AG09309 (cell line): ENCODE measurements at regions not wholly inside any gene's neighbourhood (a gene's known extent, or its start where the extent isn't known, plus 50 kb on each side); places are given as distances from the start of the nearest gene placed in this dataset.

ENCODE experiments used
- DNase-seq: peaks from one replicate; pipeline ENCODE4 v3.0.0-alpha.2; 2010; ENCODE audit warnings: low read depth
- H3K4me3 ChIP-seq: 2 replicates; pipeline ENCODE4 v1.5.1; 2011; ENCODE audit warnings: mild to moderate bottlenecking, low read depth, low read length, moderate library complexity; ENCODE audit not compliant: control insufficient read depth
- TF ChIP-seq, protein P1 (sequence below): IDR thresholded peaks from 2 replicates; pipeline ENCODE4 v1.5.1; 2011; ENCODE audit warnings: mild to moderate bottlenecking, low read depth, low read length, inconsistent platforms; ENCODE audit not compliant: insufficient read depth, control insufficient read depth; ENCODE audit errors: missing control alignments

DNA sequence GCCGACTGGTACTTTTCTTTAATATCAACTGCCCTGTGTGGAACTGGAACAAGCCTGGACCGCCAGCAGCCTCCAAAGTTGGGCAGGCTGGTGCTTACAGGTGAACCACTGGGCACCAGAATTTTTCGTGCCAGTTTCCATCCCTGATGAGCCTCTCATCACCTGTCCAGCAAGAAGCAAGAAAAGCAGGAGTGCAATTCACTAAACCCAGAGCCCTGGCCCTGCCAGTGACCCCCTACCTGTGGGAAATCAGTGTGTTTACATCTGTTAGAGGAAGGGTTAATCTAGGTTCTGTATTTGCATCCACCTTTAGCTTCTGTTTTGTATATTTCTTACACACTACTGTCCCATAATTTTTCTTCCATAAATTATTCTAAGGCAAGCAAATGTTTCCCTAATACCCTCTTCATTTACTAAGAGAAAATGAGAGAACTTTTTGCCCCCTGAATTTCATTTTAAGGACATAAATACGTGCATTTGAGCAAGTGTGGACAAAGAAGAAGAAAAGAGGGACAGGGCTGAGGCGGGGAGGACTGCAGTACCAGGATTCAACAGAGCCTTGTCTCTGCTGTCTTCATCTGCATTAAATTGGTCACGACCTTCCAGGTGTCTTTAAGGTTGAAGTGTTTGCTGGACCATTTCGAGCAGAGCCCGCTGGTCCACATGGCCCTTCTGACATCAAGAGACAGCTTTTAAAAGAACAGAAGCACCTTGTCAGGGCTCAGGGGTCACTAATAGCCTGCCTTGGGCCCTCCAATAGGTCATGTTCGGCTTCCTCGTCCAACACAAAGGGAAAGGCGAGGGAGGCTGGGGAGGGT lies 763.1 kb downstream of the BCL11A start:
- TF ChIP-seq, protein P1, sequence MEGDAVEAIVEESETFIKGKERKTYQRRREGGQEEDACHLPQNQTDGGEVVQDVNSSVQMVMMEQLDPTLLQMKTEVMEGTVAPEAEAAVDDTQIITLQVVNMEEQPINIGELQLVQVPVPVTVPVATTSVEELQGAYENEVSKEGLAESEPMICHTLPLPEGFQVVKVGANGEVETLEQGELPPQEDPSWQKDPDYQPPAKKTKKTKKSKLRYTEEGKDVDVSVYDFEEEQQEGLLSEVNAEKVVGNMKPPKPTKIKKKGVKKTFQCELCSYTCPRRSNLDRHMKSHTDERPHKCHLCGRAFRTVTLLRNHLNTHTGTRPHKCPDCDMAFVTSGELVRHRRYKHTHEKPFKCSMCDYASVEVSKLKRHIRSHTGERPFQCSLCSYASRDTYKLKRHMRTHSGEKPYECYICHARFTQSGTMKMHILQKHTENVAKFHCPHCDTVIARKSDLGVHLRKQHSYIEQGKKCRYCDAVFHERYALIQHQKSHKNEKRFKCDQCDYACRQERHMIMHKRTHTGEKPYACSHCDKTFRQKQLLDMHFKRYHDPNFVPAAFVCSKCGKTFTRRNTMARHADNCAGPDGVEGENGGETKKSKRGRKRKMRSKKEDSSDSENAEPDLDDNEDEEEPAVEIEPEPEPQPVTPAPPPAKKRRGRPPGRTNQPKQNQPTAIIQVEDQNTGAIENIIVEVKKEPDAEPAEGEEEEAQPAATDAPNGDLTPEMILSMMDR: no peak
- no peak for DNase-seq
- H3K4me3 ChIP-seq: no peak overlapping the region

DNA sequence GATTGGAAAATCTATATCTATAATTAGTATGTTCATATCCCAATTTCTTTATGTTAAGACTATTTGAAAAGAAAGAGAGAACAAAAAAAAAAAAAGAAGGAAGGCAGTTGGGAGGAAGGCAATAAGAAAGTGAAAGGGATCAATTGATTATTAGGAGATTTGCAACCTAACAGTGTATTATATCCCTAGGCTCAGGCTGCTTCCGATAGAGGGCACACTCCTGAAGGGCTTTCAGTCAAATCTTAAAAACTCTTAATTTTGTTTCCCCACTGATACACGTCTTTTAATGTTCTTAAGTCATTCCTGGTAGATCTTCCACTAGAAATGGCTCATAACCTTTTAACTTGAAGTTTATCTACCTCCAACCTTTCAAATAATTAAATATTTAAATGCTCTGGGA lies 763.9 kb downstream of the BCL11A start:
- DNase-seq: no peak
- H3K4me3 ChIP-seq: no peak overlapping the region
- TF ChIP-seq, protein P1: no peak

DNA sequence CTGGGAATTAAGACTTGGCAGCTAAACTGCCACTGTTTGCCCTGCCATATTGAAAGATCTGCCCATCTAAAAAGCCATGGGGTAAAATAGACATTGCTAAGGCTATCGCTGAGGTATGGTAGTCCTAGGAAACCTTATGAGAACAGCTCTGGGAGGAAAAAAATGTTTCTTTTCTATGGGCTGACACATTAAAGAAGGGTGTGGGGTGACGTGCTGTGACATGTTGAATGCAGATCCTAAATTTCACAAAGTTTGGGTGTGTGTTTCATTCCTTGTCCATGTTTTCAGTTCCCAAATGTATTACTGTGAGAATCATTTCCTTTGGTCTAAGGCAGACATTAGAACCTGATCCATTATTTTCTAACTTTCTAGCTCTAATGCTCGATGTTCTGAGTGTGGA lies 766.4 kb downstream of the BCL11A start:
- no peak overlapping the region for H3K4me3 ChIP-seq
- TF ChIP-seq, protein P1: no peak
- no peak for DNase-seq

DNA sequence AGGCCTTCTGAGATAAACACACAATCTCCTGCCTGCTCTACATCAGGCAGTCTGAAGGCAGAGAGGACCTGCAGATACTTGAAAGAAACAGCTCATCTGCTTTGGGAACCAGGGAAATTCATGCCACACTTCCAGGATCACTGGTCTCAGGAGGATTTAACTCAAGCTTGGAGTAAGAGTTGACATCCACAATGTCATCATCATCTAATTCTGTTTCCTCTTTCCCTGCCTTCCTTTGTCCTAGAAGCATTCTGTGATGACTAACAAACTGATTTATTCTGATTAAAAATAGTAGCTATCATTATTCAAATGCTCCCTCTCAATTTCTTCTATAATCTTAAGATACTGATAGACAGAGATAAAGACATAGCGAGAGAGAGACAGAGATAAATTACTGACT lies 766.8 kb downstream of the BCL11A start:
- H3K4me3 ChIP-seq: no peak overlapping the region
- no peak for DNase-seq
- TF ChIP-seq, protein P1: no peak

DNA sequence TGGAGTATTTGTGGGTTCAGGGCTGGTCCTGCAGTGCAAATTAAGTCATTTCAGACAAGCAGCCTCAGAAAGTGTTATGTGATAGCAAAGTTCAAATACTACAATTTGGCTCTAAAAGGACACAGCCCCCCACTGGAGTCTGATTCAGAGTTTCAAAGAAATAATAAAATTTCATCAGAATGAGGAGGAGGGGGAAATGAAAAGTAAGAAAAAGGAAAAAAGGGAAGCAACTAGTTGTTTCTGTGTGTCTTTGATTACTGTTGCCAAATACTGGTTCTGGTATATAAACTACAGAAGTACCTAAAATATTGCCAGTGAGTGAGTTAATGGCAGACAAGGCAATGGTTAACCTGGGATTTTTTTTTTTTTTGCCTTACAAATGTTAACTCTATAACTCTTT lies 773.9 kb downstream of the BCL11A start:
- TF ChIP-seq, protein P1: no peak
- no peak overlapping the region for H3K4me3 ChIP-seq
- no peak for DNase-seq

DNA sequence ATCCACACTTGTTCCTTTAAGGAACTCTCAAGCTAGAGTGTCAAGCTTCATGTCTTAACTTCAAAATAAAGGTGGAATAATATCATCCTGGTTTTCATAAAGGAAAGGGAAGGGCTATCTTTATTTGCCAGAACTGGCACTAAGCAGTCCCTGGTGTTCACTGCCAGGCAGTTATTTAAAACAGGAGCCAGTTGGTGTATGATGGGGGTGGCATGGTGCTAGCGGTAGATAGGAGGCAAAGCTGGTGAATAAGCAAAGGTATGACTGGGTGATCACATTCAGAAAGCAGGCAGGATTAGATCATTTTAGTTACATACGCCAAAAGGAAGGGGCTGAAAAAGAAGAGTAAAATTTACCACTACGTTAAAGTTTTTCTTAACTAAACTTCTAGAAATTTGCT lies 776.3 kb downstream of the BCL11A start:
- H3K4me3 ChIP-seq: no peak overlapping the region
- TF ChIP-seq, protein P1: no peak
- no peak for DNase-seq

DNA sequence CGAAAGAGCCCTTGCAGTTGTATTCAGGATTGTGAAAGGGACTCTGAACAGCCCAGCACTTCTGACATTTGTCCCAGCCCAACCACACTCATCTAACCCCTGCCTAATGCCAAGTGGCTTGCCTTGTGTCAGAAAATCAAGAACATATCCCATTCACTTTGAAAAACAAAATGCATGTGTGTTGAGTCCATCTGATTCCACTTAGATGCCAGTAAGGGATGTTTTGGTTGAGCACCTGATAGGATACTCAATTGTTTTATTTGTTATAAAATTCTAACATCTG lies 776.8 kb downstream of the BCL11A start:
- no peak for DNase-seq
- TF ChIP-seq, protein P1: no peak
- no peak overlapping the region for H3K4me3 ChIP-seq
